Glutamatergic neuron (in vitro differentiated cells): ENCODE measurements at regions not wholly inside any gene's neighbourhood (a gene's known extent, or its start where the extent isn't known, plus 50 kb on each side); places are given as distances from the start of the nearest gene placed in this dataset.

Source experiments
- DNase-seq: peaks from one replicate; pipeline ENCODE4 v3.0.0; 2022
- H3K27ac Mint-ChIP-seq: one replicate; pipeline ENCODE4 v1.8.0; 2020; ENCODE audit warnings: mild to moderate bottlenecking, mixed read lengths, inconsistent platforms; ENCODE audit not compliant: unreplicated experiment
- H3K27me3 Mint-ChIP-seq: one replicate; pipeline ENCODE4 v1.8.0; 2020; ENCODE audit warnings: mild to moderate bottlenecking, moderate library complexity, mixed read lengths, inconsistent platforms; ENCODE audit not compliant: unreplicated experiment
- H3K36me3 Mint-ChIP-seq: one replicate; pipeline ENCODE4 v1.8.0; 2020; ENCODE audit warnings: mild to moderate bottlenecking, mixed read lengths, inconsistent platforms; ENCODE audit not compliant: unreplicated experiment
- H3K4me1 Mint-ChIP-seq: one replicate; pipeline ENCODE4 v1.8.0; 2020; ENCODE audit warnings: mild to moderate bottlenecking, low read depth, mixed read lengths, inconsistent platforms; ENCODE audit not compliant: unreplicated experiment
- H3K4me3 Mint-ChIP-seq: one replicate; pipeline ENCODE4 v1.8.0; 2020; ENCODE audit warnings: mild to moderate bottlenecking, mixed read lengths, inconsistent platforms; ENCODE audit not compliant: unreplicated experiment
- H3K9me3 Mint-ChIP-seq: one replicate; pipeline ENCODE4 v1.8.0; 2020; ENCODE audit warnings: mild to moderate bottlenecking, moderate library complexity, mixed read lengths, inconsistent platforms; ENCODE audit not compliant: unreplicated experiment
- CTCF ChIP-seq: fragments of 200-600 bp; sonication (generic); IDR thresholded peaks from one replicate; pipeline ENCODE4 v1.5.0; 2021; ENCODE audit not compliant: partially characterized antibody, unreplicated experiment

DNA sequence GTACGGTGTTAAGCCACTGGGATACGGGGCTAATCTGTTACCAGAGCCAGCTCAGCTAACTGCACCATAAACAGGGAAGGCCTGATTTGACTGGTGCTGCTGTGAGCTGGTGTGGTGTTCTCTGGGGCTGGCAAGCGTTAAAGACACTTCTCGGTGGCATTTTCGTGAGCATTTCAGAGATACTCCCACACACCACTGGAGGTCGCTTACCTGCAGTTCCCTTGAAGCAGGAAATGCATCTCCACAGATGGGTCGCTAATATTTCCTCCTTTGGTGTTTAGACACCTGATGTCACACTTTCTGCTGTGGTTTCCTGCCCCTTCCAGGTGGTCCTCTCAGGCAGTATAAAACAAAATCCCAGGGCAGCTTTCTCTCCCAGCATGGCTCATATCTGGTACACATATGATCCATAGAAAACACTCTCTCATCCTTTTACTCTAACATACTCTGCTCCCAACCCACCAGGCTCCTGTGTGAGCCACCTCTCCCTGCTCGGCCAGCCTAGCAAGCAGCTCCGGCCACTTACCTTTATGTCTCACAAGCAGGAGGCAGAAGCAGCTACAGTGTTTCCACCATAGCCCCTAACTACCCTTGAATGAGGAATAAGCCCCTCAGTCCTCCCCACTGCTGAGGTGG lies 129.9 kb upstream of the GRIN2B start:
- H3K36me3 Mint-ChIP-seq, result no peaks in the 10 kb centered on the region
- no peak for DNase-seq
- no peak overlapping the region for H3K4me3 Mint-ChIP-seq
- H3K27me3 Mint-ChIP-seq, result no peaks in the 10 kb centered on the region
- H3K9me3 Mint-ChIP-seq, result peaks cover 3% of the 10 kb centered on the region
- H3K4me1 Mint-ChIP-seq, result no peaks in the 10 kb centered on the region
- no peak overlapping the region for H3K27ac Mint-ChIP-seq
- no peak for TF ChIP-seq CTCF

GRCh38 chr12:14113031-14113430 lies 131.6 kb upstream of the GRIN2B start:
- no peak for TF ChIP-seq CTCF
- H3K27me3 Mint-ChIP-seq, result no peaks in the 10 kb centered on the region
- H3K4me1 Mint-ChIP-seq, result no peaks in the 10 kb centered on the region
- no peak overlapping the region for H3K27ac Mint-ChIP-seq
- H3K4me3 Mint-ChIP-seq, result no peak overlapping the region
- no peaks in the 10 kb centered on the region for H3K36me3 Mint-ChIP-seq
- no peak for DNase-seq
- no peaks in the 10 kb centered on the region for H3K9me3 Mint-ChIP-seq

DNA sequence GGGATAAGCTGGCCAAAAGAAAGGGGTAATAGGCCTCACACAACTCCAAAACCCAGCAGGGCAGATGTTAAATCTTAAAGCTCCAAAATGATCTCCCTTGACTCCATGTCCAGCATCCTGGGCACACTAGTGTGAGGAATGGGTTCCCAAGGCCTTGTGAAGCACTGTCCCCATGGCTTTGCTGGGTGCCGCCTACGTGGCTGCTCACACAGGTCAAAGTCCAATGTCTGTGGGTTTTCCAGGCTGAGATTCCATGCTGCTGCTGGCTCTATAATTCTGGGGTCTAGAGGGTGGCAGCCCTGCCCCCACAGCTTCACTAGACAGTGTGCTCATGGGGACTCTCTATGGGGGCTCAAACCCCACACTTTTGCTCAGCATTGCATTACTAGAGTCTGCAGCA lies 145.3 kb upstream of the GRIN2B start:
- H3K27ac Mint-ChIP-seq, result no peak overlapping the region
- peaks cover 13% of the 10 kb centered on the region for H3K36me3 Mint-ChIP-seq
- no peak for DNase-seq
- H3K9me3 Mint-ChIP-seq, result no peaks in the 10 kb centered on the region
- H3K27me3 Mint-ChIP-seq, result peaks cover 2% of the 10 kb centered on the region
- H3K4me3 Mint-ChIP-seq, result no peak overlapping the region
- TF ChIP-seq CTCF, result no peak
- H3K4me1 Mint-ChIP-seq, result no peaks in the 10 kb centered on the region

DNA sequence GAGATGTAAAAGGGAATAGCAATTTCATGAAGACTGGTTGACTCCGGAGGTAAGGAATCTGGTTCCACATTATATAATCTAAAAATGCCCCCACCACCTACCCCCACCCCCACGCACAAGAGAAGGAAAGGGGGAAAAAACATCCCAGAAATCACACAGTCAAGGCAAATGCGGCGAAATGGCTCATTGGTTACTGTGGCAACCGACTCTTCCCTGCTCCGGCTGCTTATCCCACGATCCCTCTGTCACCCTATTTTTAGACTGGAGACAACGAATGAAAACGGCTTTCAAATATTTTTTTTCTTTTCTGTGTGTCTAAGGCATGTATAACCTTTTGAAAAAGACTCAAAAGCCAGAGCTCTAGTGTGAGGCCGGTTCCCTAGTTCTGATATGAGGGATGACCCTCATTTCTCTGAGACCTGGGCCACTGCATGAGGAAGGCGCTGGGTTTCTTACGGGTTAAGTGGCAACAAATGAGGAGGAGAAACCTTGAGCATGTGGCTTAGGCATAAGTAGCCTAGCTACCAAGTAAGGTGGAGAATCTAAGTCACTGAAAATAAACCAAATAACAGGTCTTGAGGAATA lies 148.3 kb upstream of the GRIN2B start:
- Mint-ChIP-seq H3K9me3 (no peaks in the 10 kb centered on the region), H3K27ac (no peak overlapping the region), H3K4me1 (no peaks in the 10 kb centered on the region), H3K4me3 (no peak overlapping the region), H3K36me3 (peaks cover 6% of the 10 kb centered on the region), H3K27me3 (peaks cover 2% of the 10 kb centered on the region)
- no peak for TF ChIP-seq CTCF
- no peak for DNase-seq

GRCh38 chr12:14135996-14136395 lies 154.6 kb upstream of the GRIN2B start:
- Mint-ChIP-seq H3K36me3 (no peaks in the 10 kb centered on the region), H3K27ac (no peak overlapping the region), H3K9me3 (no peaks in the 10 kb centered on the region), H3K4me1 (no peaks in the 10 kb centered on the region), H3K4me3 (no peak overlapping the region), H3K27me3 (no peaks in the 10 kb centered on the region)
- TF ChIP-seq CTCF, result no peak
- no peak for DNase-seq
